Body of pancreas (tissue), 4 donors: ENCODE measurements at regions not wholly inside any gene's neighbourhood (a gene's known extent, or its start where the extent isn't known, plus 50 kb on each side); places are given as distances from the start of the nearest gene placed in this dataset.

ENCODE experiments used
- CTCF ChIP-seq, 7 experiments: fragments of 450-650 bp in 4 of 7; fragments of 200-600 bp in 3 of 7; sonication (generic) in 3 of 7; IDR thresholded peaks; one replicate each; pipeline ENCODE4 v1.5.1; 2016 to 2019; ENCODE audit warnings: antibody characterized with exemption in 7 of 7
- POLR2A ChIP-seq, 3 donors: fragments of 450-650 bp; IDR thresholded peaks; one replicate each; pipeline ENCODE4 v1.6.1; 2016; ENCODE audit warnings: antibody characterized with exemption in 3 of 3, mild to moderate bottlenecking in 2 of 3

DNA sequence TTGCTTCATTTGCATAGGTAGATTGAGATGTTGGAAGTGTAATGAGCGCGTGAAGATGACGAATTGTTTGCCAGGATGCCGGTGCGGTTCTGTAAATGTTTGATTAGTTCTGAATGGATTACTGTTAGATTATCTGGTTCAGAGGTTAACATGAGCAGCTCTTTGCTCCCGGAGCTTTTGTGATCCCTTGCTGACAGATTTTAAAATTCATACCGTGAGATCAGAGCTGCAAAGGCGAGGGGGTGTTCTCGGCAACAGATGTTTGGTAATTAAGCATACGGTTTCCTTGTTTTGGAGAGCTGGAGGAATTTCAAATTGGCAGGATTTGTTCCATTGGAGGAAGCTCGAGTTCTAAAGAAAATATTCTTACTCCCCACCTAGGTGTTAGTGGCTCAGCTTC is 237.8 kb upstream of the GPR26 start:
- no peak for TF ChIP-seq CTCF (IDR thresholded peaks at IDR 0.05)
- TF ChIP-seq POLR2A (IDR thresholded peaks at IDR 0.05), result no peak
